ENCODE measurements at regions not wholly inside any gene's neighbourhood (a gene's known extent, or its start where the extent isn't known, plus 50 kb on each side); places are given as distances from the start of the nearest gene placed in this dataset.

DNA sequence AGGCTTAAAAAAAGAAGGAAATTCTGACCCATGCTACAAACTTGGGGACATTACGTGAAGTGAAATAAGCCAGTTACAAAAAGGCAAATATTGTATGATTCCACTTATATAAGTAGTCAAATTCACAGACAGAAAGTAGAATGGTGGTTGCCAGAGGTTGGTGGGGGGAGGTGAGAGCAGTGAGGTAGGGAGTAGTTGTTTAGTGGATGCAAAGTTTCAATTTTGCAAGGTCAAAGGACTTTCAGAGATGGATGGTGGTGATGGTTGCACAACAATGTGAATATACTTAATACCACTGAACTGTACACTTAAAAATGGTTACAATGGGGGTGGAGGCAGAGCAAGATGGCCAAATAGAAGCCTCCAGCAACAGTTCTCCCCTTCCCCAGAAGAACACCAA lies 86.2 kb upstream of the PLXNC1 start (continued):
- no peak for TF ChIP-seq PYGO2 (tag; IDR thresholded peaks at IDR 0.05)
- no peak for TF ChIP-seq NR3C1 (CRISPR knock-in tag; IDR thresholded peaks at IDR 0.05)
- TF ChIP-seq ZNF830 (CRISPR knock-in tag; IDR thresholded peaks at IDR 0.05), result no peak

GRCh38 chr12:94062796-94063635 lies 85.4 kb upstream of the PLXNC1 start:
- FAIRE-seq (no peak), ATAC-seq (no peak), DNase-seq (ENCODE audit: extremely low read depth in 1 of 4, low spot score in 3 of 4) (no peak)
- H3K4me2 ChIP-seq (ENCODE audit: insufficient read depth, low read length), result no peak overlapping the region
- BruUV-seq (replicated peaks), result no TSS peak
- H3K79me2 ChIP-seq (ENCODE audit: control insufficient read depth, insufficient read depth, low read length), result no peaks in the 10 kb centered on the region
- no peaks in the 10 kb centered on the region for H3K9me3 ChIP-seq (replicated peaks; ENCODE audit: control insufficient read depth, insufficient read depth, low read depth, low read length)
- no peaks in the 10 kb centered on the region for H4K20me1 ChIP-seq (replicated peaks; ENCODE audit: control insufficient read depth, insufficient read depth, low read length)
- no peaks in the 10 kb centered on the region for H3K36me3 ChIP-seq (ENCODE audit: control insufficient read depth, insufficient read depth, low read length)
- WGBS (ENCODE audit: insufficient coverage, low coverage, missing lambda C conversion rate), result 2% methylated on average over 4 of the region's 4 CpGs
- ChIA-PET POLR2A (interaction anchor here (0.7 kb wide), 1 partner anchor 8 kb away, joined by 3 read pairs; no protein-coding TSS in a partner anchor), CTCF (ENCODE audit: low intra/inter-chr PET ratio) (no interaction called here)
- no peak overlapping the region for H3K27ac ChIP-seq (ENCODE audit: extremely low read depth, low read depth, low read length)
- intact Hi-C loops (cut with micrococcal nuclease) (no loop called here), in situ Hi-C loops (cut with MboI) (no loop called here)
- no peak overlapping the region for H3K9ac ChIP-seq (ENCODE audit: insufficient read depth in 1 of 2, low read depth in 2 of 2, low read length in 2 of 2)
- H2AFZ ChIP-seq (ENCODE audit: low read depth, low read length), result no peak overlapping the region
- no peaks in the 10 kb centered on the region for H3K4me1 ChIP-seq (replicated peaks in 1 of 2; ENCODE audit: control insufficient read depth in 2 of 2, insufficient read depth in 2 of 2, low read length in 2 of 2)
- no peaks in the 10 kb centered on the region for H3K9me1 ChIP-seq (ENCODE audit: control insufficient read depth, insufficient read depth, low read length)
- peaks cover 0 to 8% of the 10 kb centered on the region in 2 experiments; a peak in 3 of 5 replicates for H3K27me3 ChIP-seq (ENCODE audit: control insufficient read depth in 2 of 2, insufficient read depth in 2 of 2, low read length in 2 of 2)
- H3K4me3 ChIP-seq, result no peak overlapping the region
- no peak for TF ChIP-seq HMG20A (CRISPR knock-in tag; conservative IDR thresholded peaks at IDR 0.05)
- TF ChIP-seq, protein P1, sequence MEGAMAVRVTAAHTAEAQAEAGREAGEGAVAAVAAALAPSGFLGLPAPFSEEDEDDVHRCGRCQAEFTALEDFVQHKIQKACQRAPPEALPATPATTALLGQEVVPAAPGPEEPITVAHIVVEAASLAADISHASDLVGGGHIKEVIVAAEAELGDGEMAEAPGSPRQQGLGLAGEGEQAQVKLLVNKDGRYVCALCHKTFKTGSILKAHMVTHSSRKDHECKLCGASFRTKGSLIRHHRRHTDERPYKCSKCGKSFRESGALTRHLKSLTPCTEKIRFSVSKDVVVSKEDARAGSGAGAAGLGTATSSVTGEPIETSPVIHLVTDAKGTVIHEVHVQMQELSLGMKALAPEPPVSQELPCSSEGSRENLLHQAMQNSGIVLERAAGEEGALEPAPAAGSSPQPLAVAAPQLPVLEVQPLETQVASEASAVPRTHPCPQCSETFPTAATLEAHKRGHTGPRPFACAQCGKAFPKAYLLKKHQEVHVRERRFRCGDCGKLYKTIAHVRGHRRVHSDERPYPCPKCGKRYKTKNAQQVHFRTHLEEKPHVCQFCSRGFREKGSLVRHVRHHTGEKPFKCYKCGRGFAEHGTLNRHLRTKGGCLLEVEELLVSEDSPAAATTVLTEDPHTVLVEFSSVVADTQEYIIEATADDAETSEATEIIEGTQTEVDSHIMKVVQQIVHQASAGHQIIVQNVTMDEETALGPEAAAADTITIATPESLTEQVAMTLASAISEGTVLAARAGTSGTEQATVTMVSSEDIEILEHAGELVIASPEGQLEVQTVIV (CRISPR knock-in tag; IDR thresholded peaks at IDR 0.05; ENCODE audit: borderline replicate concordance), result no peak
- TF ChIP-seq LARP7 (IDR thresholded peaks at IDR 0.05), result no peak
- no peak for TF ChIP-seq MAFF (IDR thresholded peaks at IDR 0.05; ENCODE audit: low read length)
- no peak for TF ChIP-seq ZNF224 (CRISPR knock-in tag; IDR thresholded peaks at IDR 0.05)
- TF ChIP-seq ZNF444 (CRISPR knock-in tag; IDR thresholded peaks at IDR 0.05), result no peak
- TF ChIP-seq, protein P2, sequence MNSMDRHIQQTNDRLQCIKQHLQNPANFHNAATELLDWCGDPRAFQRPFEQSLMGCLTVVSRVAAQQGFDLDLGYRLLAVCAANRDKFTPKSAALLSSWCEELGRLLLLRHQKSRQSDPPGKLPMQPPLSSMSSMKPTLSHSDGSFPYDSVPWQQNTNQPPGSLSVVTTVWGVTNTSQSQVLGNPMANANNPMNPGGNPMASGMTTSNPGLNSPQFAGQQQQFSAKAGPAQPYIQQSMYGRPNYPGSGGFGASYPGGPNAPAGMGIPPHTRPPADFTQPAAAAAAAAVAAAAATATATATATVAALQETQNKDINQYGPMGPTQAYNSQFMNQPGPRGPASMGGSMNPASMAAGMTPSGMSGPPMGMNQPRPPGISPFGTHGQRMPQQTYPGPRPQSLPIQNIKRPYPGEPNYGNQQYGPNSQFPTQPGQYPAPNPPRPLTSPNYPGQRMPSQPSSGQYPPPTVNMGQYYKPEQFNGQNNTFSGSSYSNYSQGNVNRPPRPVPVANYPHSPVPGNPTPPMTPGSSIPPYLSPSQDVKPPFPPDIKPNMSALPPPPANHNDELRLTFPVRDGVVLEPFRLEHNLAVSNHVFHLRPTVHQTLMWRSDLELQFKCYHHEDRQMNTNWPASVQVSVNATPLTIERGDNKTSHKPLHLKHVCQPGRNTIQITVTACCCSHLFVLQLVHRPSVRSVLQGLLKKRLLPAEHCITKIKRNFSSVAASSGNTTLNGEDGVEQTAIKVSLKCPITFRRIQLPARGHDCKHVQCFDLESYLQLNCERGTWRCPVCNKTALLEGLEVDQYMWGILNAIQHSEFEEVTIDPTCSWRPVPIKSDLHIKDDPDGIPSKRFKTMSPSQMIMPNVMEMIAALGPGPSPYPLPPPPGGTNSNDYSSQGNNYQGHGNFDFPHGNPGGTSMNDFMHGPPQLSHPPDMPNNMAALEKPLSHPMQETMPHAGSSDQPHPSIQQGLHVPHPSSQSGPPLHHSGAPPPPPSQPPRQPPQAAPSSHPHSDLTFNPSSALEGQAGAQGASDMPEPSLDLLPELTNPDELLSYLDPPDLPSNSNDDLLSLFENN (IDR thresholded peaks at IDR 0.05; ENCODE audit: low read depth in 2 of 2, low read length in 2 of 2), result no peak
- no peak for TF ChIP-seq HDAC2 (IDR thresholded peaks at IDR 0.05)
- TF ChIP-seq, protein P3, sequence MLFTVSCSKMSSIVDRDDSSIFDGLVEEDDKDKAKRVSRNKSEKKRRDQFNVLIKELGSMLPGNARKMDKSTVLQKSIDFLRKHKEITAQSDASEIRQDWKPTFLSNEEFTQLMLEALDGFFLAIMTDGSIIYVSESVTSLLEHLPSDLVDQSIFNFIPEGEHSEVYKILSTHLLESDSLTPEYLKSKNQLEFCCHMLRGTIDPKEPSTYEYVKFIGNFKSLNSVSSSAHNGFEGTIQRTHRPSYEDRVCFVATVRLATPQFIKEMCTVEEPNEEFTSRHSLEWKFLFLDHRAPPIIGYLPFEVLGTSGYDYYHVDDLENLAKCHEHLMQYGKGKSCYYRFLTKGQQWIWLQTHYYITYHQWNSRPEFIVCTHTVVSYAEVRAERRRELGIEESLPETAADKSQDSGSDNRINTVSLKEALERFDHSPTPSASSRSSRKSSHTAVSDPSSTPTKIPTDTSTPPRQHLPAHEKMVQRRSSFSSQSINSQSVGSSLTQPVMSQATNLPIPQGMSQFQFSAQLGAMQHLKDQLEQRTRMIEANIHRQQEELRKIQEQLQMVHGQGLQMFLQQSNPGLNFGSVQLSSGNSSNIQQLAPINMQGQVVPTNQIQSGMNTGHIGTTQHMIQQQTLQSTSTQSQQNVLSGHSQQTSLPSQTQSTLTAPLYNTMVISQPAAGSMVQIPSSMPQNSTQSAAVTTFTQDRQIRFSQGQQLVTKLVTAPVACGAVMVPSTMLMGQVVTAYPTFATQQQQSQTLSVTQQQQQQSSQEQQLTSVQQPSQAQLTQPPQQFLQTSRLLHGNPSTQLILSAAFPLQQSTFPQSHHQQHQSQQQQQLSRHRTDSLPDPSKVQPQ (CRISPR knock-in tag; IDR thresholded peaks at IDR 0.05; ENCODE audit: borderline replicate concordance), result no peak

All from K562 (cell line).